NCI-H2227 treated with DMSO at 0.1 percent for 48 hours (cell line): ENCODE measurements at regions not wholly inside any gene's neighbourhood (a gene's known extent, or its start where the extent isn't known, plus 50 kb on each side); places are given as distances from the start of the nearest gene placed in this dataset.
"Not testable (repeated sequence)": the region's sequence is repeated elsewhere in the genome, so short reads cannot be mapped to it uniquely, and the experiment has no call there.

ENCODE experiments used
- DNase-seq: peaks from one replicate; lab custom pipeline; 2025; lab: John Stamatoyannopoulos, UW

DNA sequence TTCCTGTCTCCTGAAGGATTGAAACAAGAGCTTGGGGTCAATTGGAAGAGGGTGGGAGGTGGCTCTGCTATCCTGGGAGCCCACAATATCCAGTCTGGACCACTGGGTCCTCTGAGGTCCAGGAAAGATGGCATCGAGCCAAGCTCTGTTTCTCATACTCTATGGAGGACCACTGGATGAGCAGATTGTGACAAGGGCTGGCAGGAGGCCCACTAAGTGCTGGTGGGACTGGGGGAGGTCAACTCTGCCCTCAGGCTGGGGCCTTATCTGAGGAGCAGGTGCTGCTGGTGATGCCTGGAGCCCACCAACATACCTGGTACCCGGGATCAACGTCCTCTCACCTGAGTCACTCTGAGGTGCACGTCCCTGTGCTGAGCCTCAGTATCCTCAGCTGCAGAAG lies 142.4 kb downstream of the NDUFA10 start:
- DNase-seq: no peak

GRCh38 chr2:239882331-239882732 lies 142.8 kb downstream of the NDUFA10 start:
- DNase-seq: no peak

DNA sequence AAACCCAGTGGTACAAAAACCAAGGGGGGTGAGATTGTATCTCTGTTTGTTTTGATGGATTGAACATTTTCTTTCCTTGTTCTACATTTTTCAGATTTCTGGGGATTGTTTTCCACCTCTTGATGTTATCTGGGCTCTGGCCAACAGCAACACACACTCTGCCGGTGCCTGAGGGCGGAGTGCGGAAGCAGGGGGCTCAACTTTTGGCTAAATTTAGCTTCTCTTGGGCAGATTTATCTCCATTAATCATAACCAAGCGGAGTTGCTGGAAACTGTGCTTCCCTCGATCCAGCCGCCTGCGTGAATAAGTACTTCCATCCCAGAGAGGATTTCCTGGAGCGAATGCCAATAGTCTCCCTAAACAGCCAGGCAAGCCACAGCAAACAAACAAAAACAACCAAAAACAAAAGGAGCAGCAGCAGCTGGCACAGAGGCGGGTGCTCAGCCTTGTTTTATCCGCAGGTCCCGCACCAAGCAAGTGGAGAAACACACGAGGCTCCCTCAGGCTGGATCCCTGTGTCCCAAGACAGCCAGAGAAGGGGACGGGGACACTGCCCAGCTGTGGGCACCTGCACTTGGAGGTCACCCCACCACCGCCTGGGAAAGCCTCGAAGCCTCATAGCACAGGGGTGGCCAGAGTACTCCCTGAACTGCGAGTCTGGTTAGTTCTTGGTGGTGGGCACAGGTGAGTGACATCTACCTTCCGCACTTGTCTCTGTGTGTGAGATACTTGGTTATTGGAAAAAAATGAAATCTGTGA lies 143.4 kb downstream of the NDUFA10 start:
- DNase-seq: no peak

- DNase-seq: no peak
Measured at GRCh38 chr2:239881031-239881471, 144.1 kb downstream of the NDUFA10 start.

- no peak for DNase-seq
Measured at GRCh38 chr2:239880396-239880795, 144.7 kb downstream of the NDUFA10 start.

GRCh38 chr2:239879423-239880084 lies 145.6 kb downstream of the NDUFA10 start:
- DNase-seq: no peak

DNA sequence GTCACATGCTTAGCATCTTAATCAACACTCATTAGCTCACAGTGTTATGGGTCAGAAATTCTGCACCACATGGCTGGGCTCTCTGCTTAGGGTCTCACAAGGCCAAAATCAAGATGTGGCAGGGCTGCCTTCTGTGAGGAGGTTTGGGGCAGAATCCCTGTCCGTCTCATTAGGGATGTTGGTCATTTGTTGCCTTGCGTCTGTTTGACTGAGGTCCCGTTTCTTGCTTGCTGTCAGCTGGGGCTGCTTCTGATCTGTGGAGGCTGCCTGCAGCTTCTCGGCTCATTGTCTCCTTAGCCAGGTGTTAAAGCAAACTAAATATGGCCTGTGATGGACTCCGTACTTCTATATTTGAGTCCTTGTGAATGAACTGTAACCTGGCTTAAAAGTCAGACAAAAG lies 146.5 kb downstream of the NDUFA10 start:
- DNase-seq: no peak

- no peak for DNase-seq
Measured at GRCh38 chr2:239876948-239877289, 148.2 kb downstream of the NDUFA10 start.

DNA sequence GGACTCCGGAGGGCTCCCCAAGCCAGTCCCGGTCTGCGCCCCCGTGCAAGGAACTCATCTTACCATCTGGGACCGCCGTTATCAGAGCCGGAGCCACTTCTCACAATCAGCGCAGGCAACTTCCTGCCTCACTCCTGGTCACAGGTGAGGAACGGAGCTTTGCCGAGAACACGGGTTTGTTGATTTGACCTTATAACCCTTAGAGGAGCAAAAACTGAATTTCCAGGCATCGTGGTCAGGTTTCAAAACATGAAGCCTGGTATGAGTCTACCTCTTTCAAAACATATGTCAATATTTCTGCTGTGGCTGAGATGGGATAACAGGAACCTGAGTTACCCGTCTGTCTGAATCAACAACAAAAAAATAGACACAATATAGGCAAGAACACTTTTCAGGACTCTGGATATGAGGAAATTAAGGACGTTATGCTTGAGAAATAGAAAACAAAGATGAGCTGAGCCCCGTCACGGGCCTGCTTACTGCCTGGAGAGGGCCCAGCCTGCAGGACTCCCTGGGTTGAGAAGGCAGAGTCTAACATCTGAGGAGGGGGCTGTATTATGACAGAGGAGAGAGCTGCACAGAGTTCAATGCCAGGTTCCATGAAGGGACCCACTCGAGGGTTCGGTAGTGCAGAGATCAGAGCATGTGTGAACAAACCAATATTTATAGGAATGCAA lies 148.7 kb downstream of the NDUFA10 start:
- DNase-seq: no peak

DNA sequence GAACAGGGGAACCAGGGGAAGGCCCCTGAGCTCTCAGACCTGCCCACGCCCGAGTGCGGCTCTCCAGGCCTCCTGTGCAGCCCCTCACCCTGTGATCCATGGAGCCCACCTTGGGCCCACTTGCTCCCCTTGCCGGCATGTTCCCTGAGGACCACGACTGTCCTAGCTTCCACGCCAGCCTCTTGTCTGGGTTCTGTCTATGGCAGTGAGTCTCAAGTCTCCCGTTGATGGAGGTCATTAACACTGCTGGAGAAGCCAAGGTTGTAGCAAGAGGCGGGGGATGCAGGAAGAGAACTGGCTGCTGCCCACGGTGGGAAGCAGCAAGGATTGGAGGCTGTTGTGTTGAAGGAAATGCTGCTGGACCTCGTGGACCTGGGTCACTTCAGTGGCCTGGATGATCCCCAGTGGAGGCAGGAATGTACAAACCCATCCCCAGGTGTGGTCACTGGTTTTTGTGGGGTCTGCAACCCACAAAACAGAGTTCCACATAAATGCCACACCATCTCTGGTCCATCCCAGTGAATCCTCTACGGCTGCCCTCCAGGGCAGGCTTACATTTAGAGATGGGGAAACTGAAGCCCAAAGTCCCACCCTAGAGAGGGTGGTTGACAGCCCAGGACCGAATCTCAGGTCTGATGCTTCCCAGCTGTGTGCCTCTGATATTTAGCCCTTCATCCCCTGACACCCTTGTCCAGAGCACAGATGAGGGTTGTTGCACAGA lies 150.3 kb downstream of the NDUFA10 start:
- DNase-seq: no peak

- DNase-seq: no peak
Measured at GRCh38 chr2:239873656-239874635, 151.2 kb downstream of the NDUFA10 start.

- no peak for DNase-seq
Measured at GRCh38 chr2:239871481-239872435, 153.4 kb downstream of the NDUFA10 start.

DNA sequence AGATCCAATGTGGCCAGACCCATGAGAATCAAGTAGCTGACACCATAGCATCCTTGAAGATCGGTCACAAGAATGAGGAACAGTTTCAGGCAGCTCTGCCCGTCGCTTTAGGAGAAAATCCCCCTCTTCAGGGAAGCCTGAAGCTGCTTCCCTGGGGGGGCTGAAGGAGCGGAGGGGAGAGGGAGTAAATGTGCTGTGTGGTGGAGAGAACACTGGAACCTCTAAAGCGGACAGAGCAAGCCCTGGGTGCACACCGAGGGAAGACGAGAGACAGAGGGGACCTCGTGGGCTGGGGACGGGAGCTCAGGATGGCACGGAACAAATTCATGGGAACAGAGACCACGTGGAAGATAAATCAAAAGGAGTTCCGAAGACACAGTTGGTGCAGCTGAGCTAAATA lies 154.3 kb downstream of the NDUFA10 start:
- DNase-seq: no peak

- no peak for DNase-seq
Measured at GRCh38 chr2:239870276-239870675, 154.9 kb downstream of the NDUFA10 start.

DNA sequence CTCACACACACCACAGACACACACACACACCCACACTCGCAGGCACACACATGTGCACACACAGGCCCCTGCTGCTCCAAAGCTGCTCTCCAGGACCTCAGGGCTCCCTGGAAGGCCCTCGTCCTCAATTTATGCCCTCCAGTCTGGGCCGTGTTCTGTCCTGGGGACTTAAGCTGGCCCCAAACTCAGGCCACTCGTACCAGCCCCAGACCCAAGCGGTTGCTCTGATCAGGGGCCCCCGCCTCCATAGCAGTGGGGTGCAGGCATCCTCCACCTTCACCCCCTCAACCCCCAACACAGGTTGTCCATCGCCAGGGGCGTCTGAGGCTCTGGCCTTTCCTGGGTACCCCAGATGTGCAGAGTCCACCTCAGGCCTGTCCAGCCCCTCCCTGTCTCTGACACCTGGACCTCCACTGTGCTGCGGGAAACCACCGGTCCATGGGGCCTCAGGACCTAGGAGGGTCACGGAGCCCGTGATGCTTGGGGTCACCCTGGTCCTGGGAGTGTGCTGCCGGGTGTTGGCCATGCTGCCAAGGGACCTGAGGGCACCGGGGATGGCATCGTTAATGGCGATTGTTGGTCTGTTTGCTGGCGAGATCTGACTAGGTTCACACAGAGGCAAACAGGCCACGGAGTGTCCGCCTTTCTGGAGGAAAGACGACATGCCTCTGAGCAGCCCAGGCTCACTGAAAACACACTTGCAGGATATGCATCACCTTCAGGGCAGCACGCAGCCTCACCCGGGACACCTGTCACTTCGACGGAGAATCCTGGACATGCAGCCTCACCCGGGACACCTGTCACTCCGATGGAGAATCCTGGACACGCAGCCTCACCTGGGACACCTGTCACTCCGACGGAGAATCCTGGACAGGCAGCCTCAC lies 155.6 kb downstream of the NDUFA10 start:
- DNase-seq: no peak

GRCh38 chr2:239868556-239869181 lies 156.5 kb downstream of the NDUFA10 start:
- no peak for DNase-seq

DNA sequence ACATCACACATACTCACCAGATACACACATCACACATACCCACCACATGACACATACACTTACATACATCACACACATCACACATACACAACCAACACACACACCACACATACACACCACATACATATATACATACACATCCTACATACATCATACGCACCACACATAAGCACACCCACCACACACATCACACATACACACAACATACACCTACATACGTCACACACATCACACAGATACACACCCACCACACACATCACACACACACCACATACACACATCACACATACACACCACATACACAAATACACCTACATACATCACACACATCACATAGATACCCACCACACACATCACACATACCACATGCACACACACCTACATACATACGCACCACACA lies 158.4 kb downstream of the NDUFA10 start:
- no peak for DNase-seq

- no peak for DNase-seq
Measured at GRCh38 chr2:239866350-239866749, 158.8 kb downstream of the NDUFA10 start.

DNA sequence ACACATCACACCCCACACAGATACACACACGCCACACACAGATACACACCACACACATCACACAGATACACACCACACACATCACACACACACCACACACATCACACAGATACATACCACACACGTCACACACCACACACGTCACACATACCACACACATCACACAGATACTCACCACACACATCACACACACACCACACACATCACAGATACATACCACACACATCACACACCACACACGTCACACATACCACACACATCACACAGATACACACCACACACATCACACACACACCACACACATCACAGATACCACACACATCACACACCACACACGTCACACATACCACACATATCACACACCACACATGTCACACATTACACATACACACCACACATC lies 159.3 kb downstream of the NDUFA10 start:
- not testable (repeated sequence) for DNase-seq
